ENCODE measurements at regions not wholly inside any gene's neighbourhood (a gene's known extent, or its start where the extent isn't known, plus 50 kb on each side); places are given as distances from the start of the nearest gene placed in this dataset.

DNA sequence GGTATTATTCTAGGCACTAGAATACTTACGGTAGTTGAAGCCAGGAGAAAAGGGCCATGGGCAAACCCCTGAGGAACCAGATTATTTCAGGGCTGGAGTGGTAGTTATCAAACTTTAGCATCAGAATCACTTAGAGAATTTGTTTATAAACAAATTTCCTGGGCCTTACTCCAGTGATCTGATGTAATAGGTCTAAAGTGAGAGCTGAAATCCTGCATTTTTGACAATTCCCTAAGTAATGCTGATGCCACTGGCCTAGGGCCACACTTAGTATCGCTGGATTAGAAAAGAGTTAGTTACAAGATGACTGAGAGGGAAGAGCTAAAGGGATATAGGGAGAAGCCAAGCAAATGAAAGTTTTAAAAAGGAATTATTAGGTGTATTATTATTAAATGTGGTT is 412.5 kb upstream of the THRB start:
- Mint-ChIP-seq H3K36me3 (ENCODE audit: insufficient read depth, unreplicated experiment) (peaks cover 4% of the 10 kb centered on the region), H3K4me1 (ENCODE audit: low read depth, unreplicated experiment) (peaks cover 9% of the 10 kb centered on the region), H3K27me3 (ENCODE audit: unreplicated experiment) (no peaks in the 10 kb centered on the region), H3K27ac (ENCODE audit: unreplicated experiment) (no peak overlapping the region), H3K9me3 (ENCODE audit: low read depth, unreplicated experiment) (no peaks in the 10 kb centered on the region), H3K4me3 (ENCODE audit: low read depth, unreplicated experiment) (no peak overlapping the region)
- CTCF ChIA-PET: no interaction called here
- no TSS peak for BruUV-seq (replicated peaks)
- no peak for DNase-seq
- intact Hi-C loops (cut with micrococcal nuclease; ENCODE audit: unreplicated experiment): no loop called here
- TF ChIP-seq, protein P1, sequence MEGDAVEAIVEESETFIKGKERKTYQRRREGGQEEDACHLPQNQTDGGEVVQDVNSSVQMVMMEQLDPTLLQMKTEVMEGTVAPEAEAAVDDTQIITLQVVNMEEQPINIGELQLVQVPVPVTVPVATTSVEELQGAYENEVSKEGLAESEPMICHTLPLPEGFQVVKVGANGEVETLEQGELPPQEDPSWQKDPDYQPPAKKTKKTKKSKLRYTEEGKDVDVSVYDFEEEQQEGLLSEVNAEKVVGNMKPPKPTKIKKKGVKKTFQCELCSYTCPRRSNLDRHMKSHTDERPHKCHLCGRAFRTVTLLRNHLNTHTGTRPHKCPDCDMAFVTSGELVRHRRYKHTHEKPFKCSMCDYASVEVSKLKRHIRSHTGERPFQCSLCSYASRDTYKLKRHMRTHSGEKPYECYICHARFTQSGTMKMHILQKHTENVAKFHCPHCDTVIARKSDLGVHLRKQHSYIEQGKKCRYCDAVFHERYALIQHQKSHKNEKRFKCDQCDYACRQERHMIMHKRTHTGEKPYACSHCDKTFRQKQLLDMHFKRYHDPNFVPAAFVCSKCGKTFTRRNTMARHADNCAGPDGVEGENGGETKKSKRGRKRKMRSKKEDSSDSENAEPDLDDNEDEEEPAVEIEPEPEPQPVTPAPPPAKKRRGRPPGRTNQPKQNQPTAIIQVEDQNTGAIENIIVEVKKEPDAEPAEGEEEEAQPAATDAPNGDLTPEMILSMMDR (IDR thresholded peaks at IDR 0.05; ENCODE audit: unreplicated experiment): no peak

DNA sequence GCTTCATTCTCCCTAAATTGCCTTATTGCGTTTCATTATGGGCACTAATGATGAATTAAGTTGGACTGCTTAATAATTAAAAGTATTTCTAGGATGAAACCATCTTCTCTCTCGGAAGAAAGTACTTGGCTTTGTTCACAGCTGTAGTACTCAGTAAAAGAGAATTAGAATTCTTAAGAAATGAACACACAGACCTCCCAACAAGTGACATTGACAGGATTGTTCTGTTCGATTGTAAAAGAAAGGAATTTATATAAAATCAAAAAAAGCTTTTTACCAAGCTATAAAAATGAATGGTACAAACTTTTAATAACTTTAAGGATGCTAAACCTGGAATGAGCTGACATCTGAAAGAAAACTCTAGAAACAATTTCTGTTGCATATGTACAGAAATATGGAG is 416.4 kb upstream of the THRB start:
- Mint-ChIP-seq H3K4me1 (ENCODE audit: low read depth, unreplicated experiment) (peaks cover 9% of the 10 kb centered on the region), H3K27me3 (ENCODE audit: unreplicated experiment) (no peaks in the 10 kb centered on the region), H3K36me3 (ENCODE audit: insufficient read depth, unreplicated experiment) (no peaks in the 10 kb centered on the region), H3K9me3 (ENCODE audit: low read depth, unreplicated experiment) (no peaks in the 10 kb centered on the region), H3K4me3 (ENCODE audit: low read depth, unreplicated experiment) (no peak overlapping the region), H3K27ac (ENCODE audit: unreplicated experiment) (no peak overlapping the region)
- no TSS peak for BruUV-seq (replicated peaks)
- DNase-seq: no peak
- CTCF ChIA-PET: no interaction called here
- intact Hi-C loops (cut with micrococcal nuclease; ENCODE audit: unreplicated experiment): no loop called here
- TF ChIP-seq, protein P1 (IDR thresholded peaks at IDR 0.05; ENCODE audit: unreplicated experiment): no peak

DNA sequence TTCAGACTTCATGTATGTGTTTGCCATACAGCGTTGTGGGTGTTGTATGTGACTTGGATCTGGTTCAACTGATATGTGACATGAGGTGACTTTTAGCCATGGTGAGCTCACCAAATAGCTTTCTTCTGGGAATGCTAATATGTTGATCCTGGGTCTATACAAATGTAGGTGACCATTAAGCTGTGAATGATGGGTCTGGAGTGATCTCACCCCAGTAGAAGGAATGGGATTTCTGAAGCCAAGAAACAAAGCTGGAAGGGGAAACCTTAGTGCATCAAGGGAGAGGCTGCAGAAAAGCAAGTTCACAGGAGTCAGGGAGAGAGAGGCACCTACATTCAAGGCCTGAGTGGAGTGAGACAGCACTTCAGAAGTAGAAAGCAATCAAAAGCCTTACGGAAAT is 421.0 kb upstream of the THRB start:
- BruUV-seq (replicated peaks): no TSS peak
- CTCF ChIA-PET: no interaction called here
- no peaks in the 10 kb centered on the region for H3K9me3 Mint-ChIP-seq (ENCODE audit: low read depth, unreplicated experiment)

DNA sequence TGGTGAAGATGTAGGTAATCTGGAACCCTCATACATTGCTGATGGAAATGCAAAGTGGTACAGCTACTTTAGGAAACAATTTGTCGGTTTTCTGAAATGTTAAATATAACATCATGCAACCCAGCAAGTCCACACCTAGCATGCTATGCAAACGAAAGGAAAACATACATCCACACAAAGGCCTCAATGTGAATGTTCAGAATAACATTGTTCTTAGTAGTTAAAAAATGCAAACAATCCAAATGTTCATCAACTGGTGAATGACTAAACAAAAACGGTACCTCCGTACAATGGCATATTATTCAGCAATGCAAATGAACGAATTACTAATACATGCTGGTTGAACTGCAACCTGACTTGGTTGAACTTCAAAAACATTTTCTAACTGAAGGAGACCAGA is 423.3 kb upstream of the THRB start:
- intact Hi-C loops (cut with micrococcal nuclease; ENCODE audit: unreplicated experiment): no loop called here
- Mint-ChIP-seq H3K9me3 (ENCODE audit: low read depth, unreplicated experiment) (no peaks in the 10 kb centered on the region), H3K27me3 (ENCODE audit: unreplicated experiment) (no peaks in the 10 kb centered on the region), H3K27ac (ENCODE audit: unreplicated experiment) (no peak overlapping the region), H3K36me3 (ENCODE audit: insufficient read depth, unreplicated experiment) (no peaks in the 10 kb centered on the region), H3K4me3 (ENCODE audit: low read depth, unreplicated experiment) (no peak overlapping the region), H3K4me1 (ENCODE audit: low read depth, unreplicated experiment) (no peaks in the 10 kb centered on the region)
- no peak for DNase-seq
- TF ChIP-seq, protein P1 (IDR thresholded peaks at IDR 0.05; ENCODE audit: unreplicated experiment): no peak
- BruUV-seq (replicated peaks): no TSS peak
- CTCF ChIA-PET: no interaction called here

More for the DNA sequence above, 421.0 kb upstream of the THRB start:
- H3K27ac Mint-ChIP-seq (ENCODE audit: unreplicated experiment): no peak overlapping the region
- intact Hi-C loops (cut with micrococcal nuclease; ENCODE audit: unreplicated experiment): no loop called here
- TF ChIP-seq, protein P1 (IDR thresholded peaks at IDR 0.05; ENCODE audit: unreplicated experiment): no peak
- H3K4me1 Mint-ChIP-seq (ENCODE audit: low read depth, unreplicated experiment): no peaks in the 10 kb centered on the region
- no peak overlapping the region for H3K4me3 Mint-ChIP-seq (ENCODE audit: low read depth, unreplicated experiment)
- H3K36me3 Mint-ChIP-seq (ENCODE audit: insufficient read depth, unreplicated experiment): no peaks in the 10 kb centered on the region
- H3K27me3 Mint-ChIP-seq (ENCODE audit: unreplicated experiment): no peaks in the 10 kb centered on the region
- no peak for DNase-seq

DNA sequence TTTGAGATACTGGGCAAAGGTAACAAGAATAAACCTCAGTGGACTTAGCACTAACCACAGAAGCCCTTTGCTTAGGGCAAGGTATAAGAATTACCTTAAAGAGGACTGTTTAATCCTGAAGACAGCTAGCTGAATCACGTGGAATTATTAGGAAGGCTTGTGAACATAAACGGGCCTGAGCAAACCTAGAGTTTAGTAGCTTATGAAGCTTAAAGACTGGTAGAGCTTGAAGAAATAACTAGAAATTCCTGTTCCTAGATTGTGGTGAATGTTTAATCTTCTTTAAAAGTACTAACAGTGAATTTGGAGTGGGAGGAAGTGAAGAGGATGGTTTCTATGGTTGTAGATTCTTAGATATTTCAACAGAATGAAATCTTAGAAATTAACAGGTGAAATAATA is 428.9 kb upstream of the THRB start:
- Mint-ChIP-seq H3K4me3 (ENCODE audit: low read depth, unreplicated experiment) (no peak overlapping the region), H3K9me3 (ENCODE audit: low read depth, unreplicated experiment) (no peaks in the 10 kb centered on the region), H3K27me3 (ENCODE audit: unreplicated experiment) (no peaks in the 10 kb centered on the region), H3K36me3 (ENCODE audit: insufficient read depth, unreplicated experiment) (no peaks in the 10 kb centered on the region), H3K4me1 (ENCODE audit: low read depth, unreplicated experiment) (peaks cover 10% of the 10 kb centered on the region), H3K27ac (ENCODE audit: unreplicated experiment) (no peak overlapping the region)
- no peak for DNase-seq
- intact Hi-C loops (cut with micrococcal nuclease; ENCODE audit: unreplicated experiment): no loop called here
- TF ChIP-seq, protein P1 (IDR thresholded peaks at IDR 0.05; ENCODE audit: unreplicated experiment): no peak
- BruUV-seq (replicated peaks): no TSS peak
- CTCF ChIA-PET: no interaction called here

Measured in Calu3 (cell line).